GM11168 (cell line): ENCODE measurements at regions not wholly inside any gene's neighbourhood (a gene's known extent, or its start where the extent isn't known, plus 50 kb on each side); places are given as distances from the start of the nearest gene placed in this dataset.
"Not testable (repeated sequence)": the region's sequence is repeated elsewhere in the genome, so short reads cannot be mapped to it uniquely, and the experiment has no call there.

Experiments
- in situ Hi-C: fragments of 300-500 bp; cut with MboI; formaldehyde crosslinking; loops from one replicate; pipeline ENCODE4 v1.12.0; 2022; ENCODE audit warnings: low sequenced_read_pairs; ENCODE audit not compliant: unreplicated experiment

- in situ Hi-C loops: no loop called here
Observed at GRCh38 chr1:65577278-65577677, 156.8 kb downstream of the LEPR start.

GRCh38 chr1:65577982-65578381 lies 157.5 kb downstream of the LEPR start:
- in situ Hi-C loops: not testable (repeated sequence)

GRCh38 chr1:65581119-65581518 lies 160.7 kb downstream of the LEPR start:
- in situ Hi-C loops: no loop called here

GRCh38 chr1:65584399-65584798 lies 163.9 kb downstream of the LEPR start:
- in situ Hi-C loops: no loop called here

GRCh38 chr1:65590279-65590678 lies 169.8 kb downstream of the LEPR start:
- in situ Hi-C loops: no loop called here

- in situ Hi-C loops: no loop called here
Observed at GRCh38 chr1:65593516-65593915, 173.0 kb downstream of the LEPR start.

GRCh38 chr1:65595724-65596123 lies 175.3 kb downstream of the LEPR start:
- in situ Hi-C loops: no loop called here

- in situ Hi-C loops: no loop called here
Observed at GRCh38 chr1:65596768-65597167, 176.3 kb downstream of the LEPR start.

GRCh38 chr1:65605621-65606020 lies 185.2 kb downstream of the LEPR start:
- in situ Hi-C loops: no loop called here

- in situ Hi-C loops: no loop called here
Observed at GRCh38 chr1:65606426-65606825, 186.0 kb downstream of the LEPR start.

- in situ Hi-C loops: no loop called here
Observed at GRCh38 chr1:65613884-65614283, 178.8 kb upstream of the PDE4B start.

GRCh38 chr1:65615859-65616258 lies 176.8 kb upstream of the PDE4B start:
- in situ Hi-C loops: no loop called here

GRCh38 chr1:65621721-65622120 lies 171.0 kb upstream of the PDE4B start:
- in situ Hi-C loops: not testable (repeated sequence)

- in situ Hi-C loops: no loop called here
Observed at GRCh38 chr1:65623895-65624294, 168.8 kb upstream of the PDE4B start.

- in situ Hi-C loops: no loop called here
Observed at GRCh38 chr1:65625528-65625927, 167.2 kb upstream of the PDE4B start.

- in situ Hi-C loops: no loop called here
Observed at GRCh38 chr1:65626003-65626402, 166.7 kb upstream of the PDE4B start.

- in situ Hi-C loops: no loop called here
Observed at GRCh38 chr1:65629788-65630187, 162.9 kb upstream of the PDE4B start.

GRCh38 chr1:65630855-65631254 lies 161.8 kb upstream of the PDE4B start:
- in situ Hi-C loops: no loop called here

- in situ Hi-C loops: no loop called here
Observed at GRCh38 chr1:65632235-65632634, 160.5 kb upstream of the PDE4B start.

- in situ Hi-C loops: no loop called here
Observed at GRCh38 chr1:65640046-65640445, 152.6 kb upstream of the PDE4B start.

- in situ Hi-C loops: not testable (repeated sequence)
Observed at GRCh38 chr1:65649185-65649584, 143.5 kb upstream of the PDE4B start.

- in situ Hi-C loops: no loop called here
Observed at GRCh38 chr1:65650682-65651081, 142.0 kb upstream of the PDE4B start.

GRCh38 chr1:65654526-65654925 lies 138.2 kb upstream of the PDE4B start:
- in situ Hi-C loops: not testable (repeated sequence)
